NCI-H510A (cell line): ENCODE measurements at regions not wholly inside any gene's neighbourhood (a gene's known extent, or its start where the extent isn't known, plus 50 kb on each side); places are given as distances from the start of the nearest gene placed in this dataset.

Experiments
- DNase-seq: peaks from one replicate; lab custom pipeline; 2025; lab: John Stamatoyannopoulos, UW

- no peak for DNase-seq
These were observed 1707.8 kb upstream of the ACO1 start for GRCh38 chr9:30676651-30677050.

- no peak for DNase-seq
These were observed 1707.2 kb upstream of the ACO1 start for GRCh38 chr9:30677221-30677620.

DNA sequence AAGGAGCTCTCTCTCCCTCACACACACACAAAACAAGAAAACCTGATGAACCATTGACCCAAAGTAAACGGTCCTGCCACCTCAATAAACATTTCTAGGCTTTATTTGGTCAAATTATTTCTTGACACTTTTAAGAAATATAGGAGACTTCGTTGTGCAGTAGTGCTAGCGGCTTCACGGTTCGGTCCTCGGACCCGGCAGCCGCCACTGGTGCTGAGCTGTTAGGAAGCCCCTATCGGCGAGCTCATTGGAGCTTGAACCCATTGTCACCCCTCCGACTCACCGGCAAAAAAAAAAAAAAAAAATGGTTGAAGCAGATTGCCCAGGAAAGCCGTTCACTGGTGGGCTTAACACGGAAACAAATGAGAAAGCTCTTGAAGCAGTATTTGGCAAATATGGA is 1695.6 kb upstream of the ACO1 start:
- DNase-seq = no peak

GRCh38 chr9:30697958-30698357 is 1686.5 kb upstream of the ACO1 start:
- no peak for DNase-seq

GRCh38 chr9:30711591-30711990 is 1672.9 kb upstream of the ACO1 start:
- DNase-seq = no peak

GRCh38 chr9:30713243-30713642 is 1671.2 kb upstream of the ACO1 start:
- DNase-seq = no peak

GRCh38 chr9:30714389-30714788 is 1670.1 kb upstream of the ACO1 start:
- DNase-seq = no peak

GRCh38 chr9:30718483-30718882 is 1666.0 kb upstream of the ACO1 start:
- DNase-seq = no peak

- no peak for DNase-seq
These were observed 1662.4 kb upstream of the ACO1 start for GRCh38 chr9:30722065-30722464.

GRCh38 chr9:30723656-30724055 is 1660.8 kb upstream of the ACO1 start:
- no peak for DNase-seq

- DNase-seq = no peak
These were observed 1652.4 kb upstream of the ACO1 start for GRCh38 chr9:30732060-30732459.

DNA sequence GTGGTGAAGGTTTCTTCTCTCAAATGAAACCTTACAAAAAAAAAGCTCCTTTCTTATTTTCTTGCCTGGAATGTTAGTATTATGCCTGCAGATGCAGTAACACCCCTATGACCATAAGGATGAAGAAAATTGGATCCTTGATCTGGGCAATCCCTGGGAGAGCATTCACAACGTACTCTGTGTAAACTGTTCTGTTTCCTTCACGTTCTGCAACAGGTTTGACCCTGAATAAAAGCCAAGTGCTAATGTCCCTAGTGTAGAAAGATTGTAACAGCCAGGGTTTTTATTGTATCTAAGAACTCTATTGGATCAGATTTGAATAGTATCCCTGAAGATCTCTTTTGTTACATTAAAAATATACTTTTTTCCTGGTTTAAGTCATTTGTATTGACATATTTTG is 1639.6 kb upstream of the ACO1 start:
- no peak for DNase-seq

GRCh38 chr9:30746589-30746988 is 1637.9 kb upstream of the ACO1 start:
- no peak for DNase-seq

DNA sequence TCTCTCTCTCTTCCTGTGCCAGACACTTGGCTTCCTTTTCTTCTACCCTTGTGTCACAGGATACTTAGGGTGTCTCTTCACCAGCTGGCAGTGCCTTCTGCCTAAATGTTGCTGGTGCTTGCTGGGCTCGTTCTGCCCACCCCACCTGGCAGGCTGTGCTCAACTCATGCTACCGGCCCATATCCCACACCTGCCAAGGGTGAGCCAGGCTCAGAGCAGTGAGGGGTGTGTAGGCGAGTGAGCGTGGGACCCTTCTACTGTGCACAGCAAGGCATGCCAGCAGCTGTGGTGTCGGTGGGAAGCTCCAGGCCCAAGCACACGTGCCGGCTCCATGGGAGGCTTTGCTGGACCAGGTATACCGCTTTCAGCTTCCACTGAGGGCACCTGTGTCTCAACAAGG is 1626.7 kb upstream of the ACO1 start:
- no peak for DNase-seq

- no peak for DNase-seq
These were observed 1625.6 kb upstream of the ACO1 start for GRCh38 chr9:30758726-30759446.

GRCh38 chr9:30765318-30765717 is 1619.1 kb upstream of the ACO1 start:
- no peak for DNase-seq

- DNase-seq = no peak
These were observed 1613.2 kb upstream of the ACO1 start for GRCh38 chr9:30771163-30771708.

DNA sequence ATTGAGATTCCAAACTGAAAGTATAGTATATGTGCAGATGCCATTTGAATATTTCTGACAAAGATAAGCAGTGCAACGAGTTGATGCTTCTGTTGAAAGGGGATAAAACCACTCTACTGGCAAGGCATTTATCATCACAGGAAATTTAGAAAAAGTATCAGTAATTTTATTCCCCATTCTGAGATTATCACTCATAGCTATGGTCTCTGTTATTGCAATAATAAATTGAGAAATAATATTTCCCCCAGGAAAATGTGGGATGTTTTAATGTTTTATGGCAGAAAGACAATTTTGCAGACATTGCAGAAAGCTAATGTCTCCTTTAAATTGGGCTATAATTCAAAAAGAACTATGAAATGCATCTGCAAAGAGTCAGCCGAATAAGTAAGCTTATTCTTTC is 1612.7 kb upstream of the ACO1 start:
- no peak for DNase-seq

- DNase-seq = no peak
These were observed 1611.0 kb upstream of the ACO1 start for GRCh38 chr9:30773427-30773826.

- no peak for DNase-seq
These were observed 1610.1 kb upstream of the ACO1 start for GRCh38 chr9:30774326-30774725.

DNA sequence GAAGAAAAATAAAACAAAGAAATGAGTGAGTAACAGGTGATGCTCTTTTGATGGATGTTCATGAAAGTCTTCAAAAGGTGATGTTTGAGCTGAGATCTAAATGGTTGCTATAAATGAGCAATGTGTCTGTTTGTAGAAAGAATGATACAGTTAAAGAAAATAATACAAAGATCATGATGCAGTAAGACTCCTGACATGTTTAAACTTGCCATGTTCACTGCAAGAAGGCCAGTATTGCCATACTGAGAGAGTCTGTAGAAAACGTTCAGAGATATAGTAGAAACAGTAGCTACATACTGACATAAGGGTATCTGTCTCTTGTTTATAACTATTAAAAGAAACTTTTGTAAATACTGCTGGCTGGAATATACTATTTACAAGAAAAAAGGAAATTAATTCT is 1609.2 kb upstream of the ACO1 start:
- DNase-seq = no peak

GRCh38 chr9:30796764-30797163 is 1587.7 kb upstream of the ACO1 start:
- DNase-seq = no peak

DNA sequence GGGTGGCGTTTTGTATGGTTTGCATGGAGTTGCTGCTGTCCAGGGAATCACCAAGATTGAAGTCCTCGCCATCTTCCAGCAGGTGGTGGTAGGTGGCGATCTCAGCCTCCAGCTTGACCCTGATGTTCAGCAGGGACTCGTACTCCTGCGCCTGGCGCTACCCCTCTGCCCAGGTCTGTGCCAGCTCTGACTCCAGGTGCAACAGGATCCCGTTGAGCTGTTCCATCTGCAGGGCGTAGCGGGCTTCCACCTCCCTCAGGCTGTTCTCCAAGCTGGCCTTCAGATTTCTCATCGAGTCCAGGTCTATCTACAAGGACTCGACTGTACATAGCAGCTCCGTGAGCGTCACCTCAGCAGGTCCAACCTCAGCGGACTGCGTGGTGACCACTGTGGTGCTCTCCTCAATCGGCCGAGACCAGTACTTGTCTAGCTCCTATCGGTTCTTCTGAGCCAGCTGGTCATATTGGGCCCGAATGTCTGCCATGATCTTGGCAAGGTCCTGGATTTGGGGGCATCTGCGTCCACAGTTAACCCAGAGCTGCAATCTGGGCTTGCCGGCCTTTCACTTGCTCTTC is 1584.8 kb upstream of the ACO1 start:
- no peak for DNase-seq

GRCh38 chr9:30800421-30800820 is 1584.0 kb upstream of the ACO1 start:
- no peak for DNase-seq
